Endothelial cell (in vitro differentiated cells): ENCODE measurements at regions not wholly inside any gene's neighbourhood (a gene's known extent, or its start where the extent isn't known, plus 50 kb on each side); places are given as distances from the start of the nearest gene placed in this dataset.
A peak's percentile ranks its signal among the peaks of the same experiment; 100 is the strongest.

Experiments used
- DNase-seq: peaks from one replicate; pipeline ENCODE4 v3.0.0; 2021; ENCODE audit warnings: low spot score
- H3K27ac Mint-ChIP-seq: one replicate; pipeline ENCODE4 v1.8.0; 2021; ENCODE audit warnings: mixed read lengths, inconsistent platforms; ENCODE audit not compliant: unreplicated experiment
- H3K27me3 Mint-ChIP-seq: one replicate; pipeline ENCODE4 v1.8.0; 2021; ENCODE audit warnings: mild to moderate bottlenecking, moderate library complexity, mixed read lengths, inconsistent platforms; ENCODE audit not compliant: unreplicated experiment
- H3K36me3 Mint-ChIP-seq: one replicate; pipeline ENCODE4 v1.8.0; 2021; ENCODE audit warnings: mild to moderate bottlenecking, low read depth, mixed read lengths, inconsistent platforms; ENCODE audit not compliant: unreplicated experiment
- H3K4me1 Mint-ChIP-seq: one replicate; pipeline ENCODE4 v1.8.0; 2021; ENCODE audit warnings: mild to moderate bottlenecking, mixed read lengths, inconsistent platforms; ENCODE audit not compliant: unreplicated experiment
- H3K4me3 Mint-ChIP-seq: one replicate; pipeline ENCODE4 v1.8.0; 2021; ENCODE audit warnings: mild to moderate bottlenecking, mixed read lengths, inconsistent platforms; ENCODE audit not compliant: unreplicated experiment
- H3K9me3 Mint-ChIP-seq: one replicate; pipeline ENCODE4 v1.8.0; 2021; ENCODE audit warnings: mixed read lengths, inconsistent platforms; ENCODE audit not compliant: unreplicated experiment
- TF ChIP-seq, protein P1 (sequence below): fragments of 200-600 bp; sonication (generic); IDR thresholded peaks from one replicate; pipeline ENCODE4 v1.5.0; 2021; ENCODE audit warnings: antibody characterized with exemption; ENCODE audit not compliant: unreplicated experiment

DNA sequence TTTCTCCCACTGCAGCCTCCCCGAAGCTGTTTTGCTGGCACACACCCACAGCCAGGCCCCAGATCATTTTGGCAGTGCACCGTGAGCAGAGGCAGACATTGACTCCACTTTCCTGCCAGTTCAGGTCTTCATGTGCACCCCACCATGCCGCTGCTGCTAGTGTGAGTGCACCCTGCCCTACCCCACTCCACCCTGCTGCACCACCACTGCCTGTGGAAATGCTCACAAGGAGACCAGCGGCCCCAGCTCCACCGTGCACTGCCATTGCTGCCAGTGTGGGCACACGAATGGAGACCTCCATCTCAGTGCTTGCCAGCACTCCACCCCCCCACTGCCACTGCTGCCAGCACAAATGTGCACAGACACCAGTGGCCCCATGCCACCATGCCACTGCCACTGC lies 277.6 kb upstream of the ZC4H2 start:
- TF ChIP-seq, protein P1, sequence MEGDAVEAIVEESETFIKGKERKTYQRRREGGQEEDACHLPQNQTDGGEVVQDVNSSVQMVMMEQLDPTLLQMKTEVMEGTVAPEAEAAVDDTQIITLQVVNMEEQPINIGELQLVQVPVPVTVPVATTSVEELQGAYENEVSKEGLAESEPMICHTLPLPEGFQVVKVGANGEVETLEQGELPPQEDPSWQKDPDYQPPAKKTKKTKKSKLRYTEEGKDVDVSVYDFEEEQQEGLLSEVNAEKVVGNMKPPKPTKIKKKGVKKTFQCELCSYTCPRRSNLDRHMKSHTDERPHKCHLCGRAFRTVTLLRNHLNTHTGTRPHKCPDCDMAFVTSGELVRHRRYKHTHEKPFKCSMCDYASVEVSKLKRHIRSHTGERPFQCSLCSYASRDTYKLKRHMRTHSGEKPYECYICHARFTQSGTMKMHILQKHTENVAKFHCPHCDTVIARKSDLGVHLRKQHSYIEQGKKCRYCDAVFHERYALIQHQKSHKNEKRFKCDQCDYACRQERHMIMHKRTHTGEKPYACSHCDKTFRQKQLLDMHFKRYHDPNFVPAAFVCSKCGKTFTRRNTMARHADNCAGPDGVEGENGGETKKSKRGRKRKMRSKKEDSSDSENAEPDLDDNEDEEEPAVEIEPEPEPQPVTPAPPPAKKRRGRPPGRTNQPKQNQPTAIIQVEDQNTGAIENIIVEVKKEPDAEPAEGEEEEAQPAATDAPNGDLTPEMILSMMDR = no peak
- Mint-ChIP-seq H3K27ac (no peak overlapping the region), H3K4me3 (no peak overlapping the region), H3K27me3 (peaks cover 5% of the 10 kb centered on the region), H3K9me3 (no peaks in the 10 kb centered on the region), H3K36me3 (no peaks in the 10 kb centered on the region), H3K4me1 (no peaks in the 10 kb centered on the region)
- no peak for DNase-seq

DNA sequence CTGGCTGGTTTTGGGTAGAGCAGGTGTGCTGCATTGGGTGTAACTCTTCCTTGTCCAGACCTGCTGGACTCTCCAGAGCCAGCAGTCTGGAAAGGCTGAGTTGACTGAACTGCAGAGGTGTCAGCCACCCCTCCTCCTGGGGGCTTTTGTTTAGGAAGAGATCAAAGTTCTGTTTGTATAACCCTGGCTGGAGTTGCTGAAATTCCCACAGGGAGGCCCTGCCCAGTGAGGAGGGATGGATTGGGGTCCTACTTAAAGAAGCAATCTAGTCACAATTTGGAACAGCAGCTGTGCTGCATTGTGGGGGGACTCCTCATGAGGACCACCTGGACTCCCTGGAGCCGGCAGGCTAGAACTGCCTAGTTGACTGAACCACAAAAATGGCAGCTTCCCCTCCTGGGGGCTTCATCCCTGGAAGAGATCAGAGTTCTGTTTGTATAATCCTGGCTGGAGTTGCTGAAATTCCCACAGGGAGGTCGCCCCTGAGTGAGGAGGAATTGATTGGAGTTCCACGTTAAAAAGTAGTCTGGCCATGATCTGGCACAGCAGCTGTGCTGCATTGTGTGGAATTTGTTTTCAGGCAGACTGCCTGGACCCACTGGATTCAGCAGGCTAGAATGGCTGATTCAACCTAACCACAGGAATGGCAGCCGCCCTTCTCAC lies 264.9 kb upstream of the ZC4H2 start:
- Mint-ChIP-seq H3K27me3 (peaks cover 1% of the 10 kb centered on the region), H3K4me3 (no peak overlapping the region), H3K9me3 (no peaks in the 10 kb centered on the region), H3K4me1 (no peaks in the 10 kb centered on the region), H3K36me3 (no peaks in the 10 kb centered on the region), H3K27ac (no peak overlapping the region)
- TF ChIP-seq, protein P1 = no peak
- no peak for DNase-seq

DNA sequence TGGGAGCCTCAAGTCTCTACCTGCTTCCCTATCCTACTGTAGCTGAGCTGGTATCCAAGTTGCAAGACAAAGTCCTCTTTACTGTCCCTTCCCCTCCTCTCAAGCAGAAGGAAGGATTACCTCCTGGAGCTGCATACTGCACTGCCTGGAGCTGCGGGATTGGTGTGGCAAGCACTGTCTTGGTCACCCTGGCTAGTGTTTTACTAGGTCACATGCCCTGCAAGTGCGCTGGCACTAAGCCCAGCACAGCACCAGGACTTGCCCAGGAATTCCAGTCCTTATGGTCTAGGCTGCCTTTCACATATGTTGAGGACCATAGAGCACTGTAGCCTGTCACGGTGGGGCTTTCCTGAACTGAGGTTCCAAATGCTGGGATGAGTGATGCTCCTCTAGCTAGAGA lies 227.3 kb upstream of the ZC4H2 start:
- no peak overlapping the region for H3K27ac Mint-ChIP-seq
- H3K4me3 Mint-ChIP-seq = no peak overlapping the region
- no peaks in the 10 kb centered on the region for H3K4me1 Mint-ChIP-seq
- no peaks in the 10 kb centered on the region for H3K36me3 Mint-ChIP-seq
- H3K9me3 Mint-ChIP-seq = no peaks in the 10 kb centered on the region
- no peaks in the 10 kb centered on the region for H3K27me3 Mint-ChIP-seq
- TF ChIP-seq, protein P1 = no peak
- no peak for DNase-seq

DNA sequence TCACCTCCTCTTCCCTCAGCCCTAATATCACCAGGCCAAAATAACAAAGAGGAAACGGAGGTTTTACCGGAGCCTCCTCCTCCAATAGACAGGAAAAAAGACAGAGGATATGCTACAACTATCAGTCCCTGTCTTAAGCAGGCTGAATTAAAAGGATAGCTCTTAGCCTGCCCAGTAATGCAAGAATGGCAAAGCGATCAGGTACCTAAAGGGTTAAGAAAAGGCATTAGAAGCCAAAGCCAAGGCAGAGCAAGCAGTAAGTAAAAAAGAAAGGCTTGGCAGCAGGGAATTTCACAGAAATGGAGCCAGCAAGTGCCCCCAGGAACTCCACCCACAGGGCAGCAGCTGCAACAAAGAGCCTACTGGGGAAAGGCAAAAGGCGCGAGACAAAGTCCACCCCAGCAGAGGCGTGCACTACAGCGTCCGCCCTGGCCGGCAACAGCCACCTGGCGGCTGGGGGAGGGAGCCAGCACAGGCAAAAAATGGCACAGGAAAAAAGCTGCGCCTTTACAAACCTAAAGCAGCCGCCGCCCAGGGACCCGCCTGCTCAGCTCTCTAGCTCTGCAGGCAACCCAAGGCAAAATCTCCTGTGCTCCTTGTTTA lies 220.6 kb upstream of the ZC4H2 start:
- Mint-ChIP-seq H3K27me3 (no peaks in the 10 kb centered on the region), H3K4me1 (peaks cover 2% of the 10 kb centered on the region), H3K4me3 (no peak overlapping the region), H3K36me3 (no peaks in the 10 kb centered on the region), H3K9me3 (no peaks in the 10 kb centered on the region), H3K27ac (no peak overlapping the region)
- peak; percentile 58 for DNase-seq
- TF ChIP-seq, protein P1 = peak; percentile 20

DNA sequence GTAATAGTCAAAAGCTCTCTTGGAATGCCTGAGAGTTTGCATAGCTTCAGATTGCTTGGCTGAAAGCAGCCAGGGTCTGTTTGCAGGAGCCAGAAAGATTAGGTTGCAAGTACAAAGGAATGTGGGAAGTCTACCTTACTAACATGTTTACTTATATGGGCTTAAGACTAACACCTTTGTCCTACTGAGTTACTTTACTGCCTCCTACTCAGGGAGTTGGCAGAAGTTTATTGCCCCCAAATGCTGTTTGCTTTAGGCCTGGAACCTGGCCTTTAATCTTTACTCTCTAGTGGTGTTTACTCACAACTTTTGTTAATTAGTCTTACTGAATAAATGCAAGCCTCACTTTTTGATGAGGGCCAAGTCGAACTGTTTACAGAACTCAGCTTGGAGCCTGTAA lies 219.4 kb upstream of the ZC4H2 start:
- TF ChIP-seq, protein P1 = no peak
- no peak overlapping the region for H3K4me3 Mint-ChIP-seq

More for the DNA sequence above, 219.4 kb upstream of the ZC4H2 start:
- no peak overlapping the region for H3K27ac Mint-ChIP-seq
- no peaks in the 10 kb centered on the region for H3K36me3 Mint-ChIP-seq
- H3K27me3 Mint-ChIP-seq = no peaks in the 10 kb centered on the region
- no peak for DNase-seq
- H3K9me3 Mint-ChIP-seq = no peaks in the 10 kb centered on the region
- peaks cover 2% of the 10 kb centered on the region for H3K4me1 Mint-ChIP-seq
